Astrocyte of the spinal cord (primary cell): ENCODE measurements at regions not wholly inside any gene's neighbourhood (a gene's known extent, or its start where the extent isn't known, plus 50 kb on each side); places are given as distances from the start of the nearest gene placed in this dataset.

Source experiments
- DNase-seq: peaks from one replicate; pipeline ENCODE4 v3.0.0; 2011; ENCODE audit warnings: low read depth, low spot score
- H3K4me3 ChIP-seq: 2 replicates; pipeline ENCODE4 v1.5.1; 2011; ENCODE audit warnings: low read depth, mild to moderate bottlenecking, low read length, moderate library complexity
- in situ Hi-C: cut with HindIII; loops from 2 replicates; pipeline ENCODE4 v1.10.0; 2017; ENCODE audit warnings: low sequenced_read_pairs
- TF ChIP-seq, protein P1 (sequence below): IDR thresholded peaks from 2 replicates; pipeline ENCODE4 v1.5.1; 2012; ENCODE audit warnings: low read depth, mild to moderate bottlenecking, low read length, inconsistent platforms

DNA sequence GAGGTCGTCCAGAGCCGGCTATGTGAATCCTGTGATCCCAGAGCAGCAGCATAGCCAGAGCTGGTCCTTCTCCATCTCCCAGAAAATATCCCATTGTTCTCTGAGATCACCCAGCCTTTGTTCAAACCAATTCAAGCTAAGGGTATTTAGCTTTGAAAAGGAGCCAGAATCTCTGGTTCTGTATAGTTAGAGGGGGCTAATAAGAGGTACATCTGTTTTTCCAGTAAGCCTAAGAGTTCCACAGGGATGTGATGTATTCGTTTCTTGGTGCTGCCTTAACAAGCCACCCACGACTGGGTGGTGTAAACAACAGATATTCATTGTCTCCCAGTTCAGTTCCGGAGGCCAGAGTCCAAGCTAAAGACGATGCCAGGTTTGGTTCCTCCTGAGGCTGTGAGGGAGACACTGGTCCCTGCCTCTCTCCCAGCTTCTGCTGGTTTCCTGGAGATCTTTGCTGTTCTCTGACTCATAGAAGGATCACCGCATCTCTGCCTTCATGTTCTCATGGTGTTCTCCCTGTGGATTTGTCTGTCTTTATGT lies 344.8 kb downstream of the MTRR start:
- no peak for DNase-seq
- H3K4me3 ChIP-seq, result no peak overlapping the region
- in situ Hi-C loops, result no loop called here
- TF ChIP-seq, protein P1, sequence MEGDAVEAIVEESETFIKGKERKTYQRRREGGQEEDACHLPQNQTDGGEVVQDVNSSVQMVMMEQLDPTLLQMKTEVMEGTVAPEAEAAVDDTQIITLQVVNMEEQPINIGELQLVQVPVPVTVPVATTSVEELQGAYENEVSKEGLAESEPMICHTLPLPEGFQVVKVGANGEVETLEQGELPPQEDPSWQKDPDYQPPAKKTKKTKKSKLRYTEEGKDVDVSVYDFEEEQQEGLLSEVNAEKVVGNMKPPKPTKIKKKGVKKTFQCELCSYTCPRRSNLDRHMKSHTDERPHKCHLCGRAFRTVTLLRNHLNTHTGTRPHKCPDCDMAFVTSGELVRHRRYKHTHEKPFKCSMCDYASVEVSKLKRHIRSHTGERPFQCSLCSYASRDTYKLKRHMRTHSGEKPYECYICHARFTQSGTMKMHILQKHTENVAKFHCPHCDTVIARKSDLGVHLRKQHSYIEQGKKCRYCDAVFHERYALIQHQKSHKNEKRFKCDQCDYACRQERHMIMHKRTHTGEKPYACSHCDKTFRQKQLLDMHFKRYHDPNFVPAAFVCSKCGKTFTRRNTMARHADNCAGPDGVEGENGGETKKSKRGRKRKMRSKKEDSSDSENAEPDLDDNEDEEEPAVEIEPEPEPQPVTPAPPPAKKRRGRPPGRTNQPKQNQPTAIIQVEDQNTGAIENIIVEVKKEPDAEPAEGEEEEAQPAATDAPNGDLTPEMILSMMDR, result no peak

DNA sequence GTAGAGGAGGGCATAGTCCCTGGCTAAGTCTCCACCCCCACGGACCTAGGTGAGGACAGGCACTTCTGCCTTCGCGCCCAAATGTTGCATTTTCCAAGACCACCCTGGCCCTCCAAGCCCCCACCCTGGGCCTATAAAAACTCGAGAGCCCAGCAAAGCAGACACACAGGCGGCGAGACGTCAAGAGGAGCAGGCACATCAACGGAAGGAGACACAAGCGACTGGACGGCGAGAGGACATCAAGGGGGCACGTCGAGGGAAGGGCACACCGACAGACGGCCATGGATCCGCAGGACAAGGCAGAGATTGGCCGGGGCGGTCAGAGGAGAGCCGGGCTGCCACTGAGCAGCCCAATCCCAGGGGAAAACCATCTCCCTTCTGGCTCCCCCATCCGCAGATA lies 348.0 kb downstream of the MTRR start:
- TF ChIP-seq, protein P1, result no peak
- in situ Hi-C loops, result no loop called here
- no peak for DNase-seq
- no peak overlapping the region for H3K4me3 ChIP-seq

DNA sequence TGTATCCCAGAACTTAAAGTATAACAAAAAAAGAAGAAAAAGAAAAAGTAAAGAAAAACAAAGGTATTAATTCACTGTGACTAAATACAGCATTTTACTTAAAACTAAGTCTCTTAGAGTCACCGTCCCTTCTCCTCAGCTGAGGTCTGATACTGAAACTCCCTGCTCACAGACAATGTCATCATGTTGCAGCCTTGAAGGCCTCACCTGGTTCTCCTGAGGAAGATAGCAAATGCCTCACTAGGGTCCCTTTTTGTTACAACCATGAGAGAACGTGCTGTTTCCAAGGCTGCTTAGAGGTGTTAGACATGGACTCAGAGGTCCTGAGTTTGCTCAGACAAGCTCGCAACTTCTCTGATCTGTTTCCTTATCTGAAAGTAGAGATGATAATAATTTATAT lies 357.2 kb downstream of the MTRR start:
- H3K4me3 ChIP-seq, result no peak overlapping the region
- in situ Hi-C loops, result no loop called here
- TF ChIP-seq, protein P1, result no peak
- DNase-seq, result no peak

DNA sequence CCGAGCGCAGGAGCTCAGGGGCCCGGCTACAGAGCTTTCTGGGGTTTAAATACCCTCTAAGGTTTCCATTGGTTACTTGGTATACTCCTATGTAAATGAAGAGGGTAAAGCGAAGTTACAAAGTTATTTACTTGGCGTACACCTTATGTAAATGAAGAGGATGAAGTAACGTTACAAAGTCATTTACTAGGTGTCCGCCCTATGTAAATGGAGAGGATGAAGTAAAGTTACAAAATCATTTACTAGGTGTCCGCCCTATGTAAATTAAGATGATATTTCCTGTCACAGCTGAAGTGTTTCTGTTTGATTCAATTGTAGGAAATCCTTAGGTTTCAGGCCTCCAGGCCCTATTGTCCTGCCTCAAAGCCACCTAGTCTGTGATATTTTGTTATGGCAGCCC lies 358.2 kb downstream of the MTRR start:
- in situ Hi-C loops, result no loop called here
- no peak overlapping the region for H3K4me3 ChIP-seq
- TF ChIP-seq, protein P1, result no peak
- DNase-seq, result no peak

DNA sequence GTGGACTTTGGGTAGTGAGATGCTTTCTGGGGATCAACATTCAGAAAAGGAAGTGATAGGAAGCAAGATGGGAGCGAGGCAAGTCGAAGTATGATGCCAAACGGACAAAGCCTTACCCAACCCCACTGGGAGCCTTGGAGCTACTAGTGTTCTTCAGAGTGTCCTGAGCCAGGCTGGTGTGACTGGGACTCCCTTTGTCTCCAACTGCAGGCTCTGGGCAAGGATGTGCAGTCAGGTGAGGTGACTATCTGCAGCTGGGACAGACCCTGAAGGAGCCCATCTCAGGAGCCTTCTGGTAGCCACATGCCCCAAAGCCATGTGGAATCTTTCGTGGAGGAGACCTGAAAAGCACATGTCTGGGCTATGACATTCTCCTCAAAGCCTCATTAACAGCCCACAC lies 360.6 kb downstream of the MTRR start:
- in situ Hi-C loops, result no loop called here
- no peak for DNase-seq
- TF ChIP-seq, protein P1, result no peak
- no peak overlapping the region for H3K4me3 ChIP-seq

DNA sequence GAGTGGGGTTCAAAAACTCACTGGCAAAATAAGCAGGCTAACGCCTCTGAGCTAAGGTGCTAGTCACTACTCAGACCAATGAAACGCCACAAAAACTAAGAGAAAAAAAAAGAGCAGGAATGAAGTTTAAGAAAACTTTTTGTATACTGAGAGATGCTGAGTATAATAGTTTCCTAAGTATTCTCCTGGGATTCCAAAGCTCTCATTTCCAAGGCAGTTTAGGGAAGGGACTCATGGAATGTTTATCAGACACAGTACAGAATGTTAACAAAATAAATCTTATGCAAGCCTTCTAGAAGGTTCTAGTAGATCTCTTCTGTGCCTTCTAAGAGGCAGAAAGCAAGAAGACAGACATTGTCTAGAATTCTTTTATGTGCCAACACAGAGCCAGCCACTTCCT lies 361.9 kb downstream of the MTRR start:
- in situ Hi-C loops, result no loop called here
- DNase-seq, result no peak
- H3K4me3 ChIP-seq, result no peak overlapping the region
- TF ChIP-seq, protein P1, result no peak

DNA sequence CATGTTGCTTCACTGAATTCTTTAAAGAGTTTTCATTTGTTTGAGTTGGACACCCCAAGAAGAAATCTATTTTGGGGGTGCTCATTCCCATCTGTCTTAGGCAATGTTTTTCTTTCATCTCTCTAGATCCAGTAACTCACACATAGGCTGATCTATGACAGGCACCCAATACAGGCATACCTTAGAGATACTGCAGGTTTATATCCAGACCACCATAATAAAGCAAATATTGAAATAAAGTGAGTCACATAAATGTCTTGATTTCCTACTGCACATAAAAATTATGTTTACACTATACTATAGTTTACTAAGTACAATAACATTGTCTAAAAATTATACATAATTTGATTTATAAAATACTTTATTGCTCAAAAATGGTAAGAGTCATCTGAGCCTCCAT lies 364.5 kb downstream of the MTRR start:
- in situ Hi-C loops, result no loop called here
- no peak overlapping the region for H3K4me3 ChIP-seq
- TF ChIP-seq, protein P1, result no peak
- DNase-seq, result no peak
